Activated T-cell treated with anti-CD3 and anti-CD28 coated beads, Interleukin-2, amount 50 U/mL, for 4 hours (primary cell): ENCODE measurements at regions not wholly inside any gene's neighbourhood (a gene's known extent, or its start where the extent isn't known, plus 50 kb on each side); places are given as distances from the start of the nearest gene placed in this dataset.

Experiments used
- ATAC-seq, 2 donors: fragments of 200-7000 bp; cut with Tn5 transposase; one replicate each; pipeline ENCODE4 v1.10.0; 2021
- DNase-seq: peaks from one replicate; pipeline ENCODE4 v3.0.0-alpha.2; 2020
- H3K27me3 Mint-ChIP-seq: one replicate; pipeline ENCODE4 v1.8.0; 2021; ENCODE audit warnings: low read depth, mixed read lengths
- H3K36me3 Mint-ChIP-seq: one replicate; pipeline ENCODE4 v1.8.0; 2022; ENCODE audit warnings: mixed read lengths; ENCODE audit not compliant: insufficient read depth
- H3K4me1 Mint-ChIP-seq: one replicate; pipeline ENCODE4 v1.8.0; 2021; ENCODE audit warnings: low read depth, mixed read lengths
- H3K4me3 Mint-ChIP-seq: one replicate; pipeline ENCODE4 v1.8.0; 2021; ENCODE audit warnings: mild to moderate bottlenecking, moderate library complexity, mixed read lengths
- H3K9me3 Mint-ChIP-seq: one replicate; pipeline ENCODE4 v1.8.0; 2021; ENCODE audit warnings: mixed read lengths

GRCh38 chr6:165873976-165874375 lies 210.9 kb upstream of the PDE10A start:
- ATAC-seq (no peak), DNase-seq (no peak)
- H3K27me3 Mint-ChIP-seq = peaks cover 29% of the 10 kb centered on the region
- no peak overlapping the region for H3K4me3 Mint-ChIP-seq
- H3K4me1 Mint-ChIP-seq = no peaks in the 10 kb centered on the region
- peaks cover 18% of the 10 kb centered on the region for H3K9me3 Mint-ChIP-seq
- H3K36me3 Mint-ChIP-seq = no peaks in the 10 kb centered on the region

- H3K9me3 Mint-ChIP-seq = peaks cover 18% of the 10 kb centered on the region
Measured at GRCh38 chr6:165872811-165873210, 209.8 kb upstream of the PDE10A start.

DNA sequence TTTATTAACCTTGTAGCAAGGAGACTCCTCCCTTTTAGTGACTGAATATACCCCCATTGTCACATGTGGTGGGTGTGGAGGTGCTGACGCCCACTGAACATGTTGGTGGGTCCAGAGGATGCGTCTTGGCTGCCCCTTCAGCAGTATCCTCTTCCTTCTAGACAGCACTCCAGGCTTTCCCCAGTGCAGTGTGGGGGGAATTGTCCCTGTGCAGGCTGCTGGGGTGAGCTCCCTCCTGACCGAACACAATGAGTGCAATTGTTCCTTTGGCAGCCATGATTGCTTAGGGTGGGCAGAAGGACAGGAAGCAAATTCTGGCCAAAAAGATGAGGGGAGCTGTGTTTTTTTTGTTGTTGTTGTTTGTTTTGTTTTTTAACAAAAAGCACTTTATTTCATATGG lies 209.3 kb upstream of the PDE10A start:
- H3K27me3 Mint-ChIP-seq = peaks cover 23% of the 10 kb centered on the region
- no peak overlapping the region for H3K4me3 Mint-ChIP-seq
- no peak for ATAC-seq
- H3K9me3 Mint-ChIP-seq = peaks cover 18% of the 10 kb centered on the region
- DNase-seq = no peak
- no peaks in the 10 kb centered on the region for H3K4me1 Mint-ChIP-seq
- no peaks in the 10 kb centered on the region for H3K36me3 Mint-ChIP-seq

More at GRCh38 chr6:165872811-165873210, 209.8 kb upstream of the PDE10A start:
- no peak for ATAC-seq
- Mint-ChIP-seq H3K27me3 (peaks cover 24% of the 10 kb centered on the region), H3K4me1 (no peaks in the 10 kb centered on the region), H3K36me3 (no peaks in the 10 kb centered on the region), H3K4me3 (no peak overlapping the region)
- no peak for DNase-seq

DNA sequence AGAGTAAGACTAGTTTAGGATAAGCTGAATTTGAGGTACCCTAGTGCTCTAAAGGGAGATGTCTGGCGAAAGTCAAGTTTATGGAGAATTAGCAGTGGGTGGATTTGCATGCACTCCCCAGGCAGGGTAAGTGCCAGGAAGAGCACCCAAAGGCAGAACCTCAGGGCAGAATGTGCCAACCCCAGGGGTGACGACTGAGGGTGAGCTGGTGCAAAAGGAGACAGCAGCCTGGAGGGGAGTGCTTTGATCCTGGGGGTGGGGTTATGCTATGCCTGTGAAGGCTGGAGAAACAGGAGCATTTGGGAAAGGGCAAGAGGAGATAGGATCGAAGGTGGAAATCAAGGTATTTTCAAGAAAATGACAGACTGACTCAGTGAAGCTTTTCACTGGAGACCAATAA lies 208.5 kb upstream of the PDE10A start:
- no peaks in the 10 kb centered on the region for H3K4me1 Mint-ChIP-seq
- H3K9me3 Mint-ChIP-seq = peaks cover 22% of the 10 kb centered on the region
- H3K27me3 Mint-ChIP-seq = peaks cover 20% of the 10 kb centered on the region
- no peaks in the 10 kb centered on the region for H3K36me3 Mint-ChIP-seq
- ATAC-seq (no peak), DNase-seq (no peak)
- no peak overlapping the region for H3K4me3 Mint-ChIP-seq

GRCh38 chr6:165869526-165869925 lies 206.5 kb upstream of the PDE10A start:
- DNase-seq = no peak
- Mint-ChIP-seq H3K4me3 (no peak overlapping the region), H3K27me3 (peaks cover 15% of the 10 kb centered on the region), H3K4me1 (no peaks in the 10 kb centered on the region), H3K9me3 (peaks cover 31% of the 10 kb centered on the region), H3K36me3 (no peaks in the 10 kb centered on the region)
- ATAC-seq = no peak

GRCh38 chr6:165864925-165865324 lies 201.9 kb upstream of the PDE10A start:
- Mint-ChIP-seq H3K9me3 (peaks cover 22% of the 10 kb centered on the region), H3K4me3 (no peak overlapping the region), H3K27me3 (peaks cover 17% of the 10 kb centered on the region), H3K4me1 (no peaks in the 10 kb centered on the region), H3K36me3 (no peaks in the 10 kb centered on the region)
- DNase-seq (no peak), ATAC-seq (no peak)

GRCh38 chr6:165864218-165864617 lies 201.2 kb upstream of the PDE10A start:
- ATAC-seq = no peak
- H3K4me1 Mint-ChIP-seq = no peaks in the 10 kb centered on the region

DNA sequence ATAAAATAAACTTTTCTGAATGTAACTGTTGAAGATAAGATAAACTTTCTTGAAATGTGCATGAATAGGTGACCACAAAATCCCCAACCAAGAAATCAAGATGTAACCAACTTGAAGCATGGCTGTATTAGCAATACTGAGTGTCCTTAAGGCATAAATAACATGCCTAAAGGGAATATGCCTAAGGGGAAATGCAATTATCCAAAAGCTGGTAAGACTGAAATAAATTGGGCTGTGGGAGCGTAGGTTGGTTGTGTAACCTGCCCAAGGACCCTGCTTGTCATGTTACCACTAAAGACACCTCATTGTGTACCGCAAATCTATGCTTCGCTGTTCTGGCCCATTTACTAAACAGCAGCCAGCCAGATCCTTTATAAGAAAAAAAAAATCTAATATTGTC lies 200.8 kb upstream of the PDE10A start:
- ATAC-seq (no peak), DNase-seq (no peak)
- H3K4me1 Mint-ChIP-seq = no peaks in the 10 kb centered on the region
- peaks cover 17% of the 10 kb centered on the region for H3K27me3 Mint-ChIP-seq
- H3K9me3 Mint-ChIP-seq = peaks cover 13% of the 10 kb centered on the region
- no peak overlapping the region for H3K4me3 Mint-ChIP-seq
- no peaks in the 10 kb centered on the region for H3K36me3 Mint-ChIP-seq

More at GRCh38 chr6:165864218-165864617, 201.2 kb upstream of the PDE10A start:
- Mint-ChIP-seq H3K4me3 (no peak overlapping the region), H3K9me3 (peaks cover 15% of the 10 kb centered on the region), H3K27me3 (peaks cover 17% of the 10 kb centered on the region), H3K36me3 (no peaks in the 10 kb centered on the region)
- no peak for DNase-seq

- no peaks in the 10 kb centered on the region for H3K4me1 Mint-ChIP-seq
- H3K9me3 Mint-ChIP-seq = peaks cover 13% of the 10 kb centered on the region
- ATAC-seq = no peak
- H3K27me3 Mint-ChIP-seq = peaks cover 17% of the 10 kb centered on the region
- no peaks in the 10 kb centered on the region for H3K36me3 Mint-ChIP-seq
- no peak overlapping the region for H3K4me3 Mint-ChIP-seq
- DNase-seq = no peak
Measured at GRCh38 chr6:165862813-165863212, 199.8 kb upstream of the PDE10A start.

DNA sequence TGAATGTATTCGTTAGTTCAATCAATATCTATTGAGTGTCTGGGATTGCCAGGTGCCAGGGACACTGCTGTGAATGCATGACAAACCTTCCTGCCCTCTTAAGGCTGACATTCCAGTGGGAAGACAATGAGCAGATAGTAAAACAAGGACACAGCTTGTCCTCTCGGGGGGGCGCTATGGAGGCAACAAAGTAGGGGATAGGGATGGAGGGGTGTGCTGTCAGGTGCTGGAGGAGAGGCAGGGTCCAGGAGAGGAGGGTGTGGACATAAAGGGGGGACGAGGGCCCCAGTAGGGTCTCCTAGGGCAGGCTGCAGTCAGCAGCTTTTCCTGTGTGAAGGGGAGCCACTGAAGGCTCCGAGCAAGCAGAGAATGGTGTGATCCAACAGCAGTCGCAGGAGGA lies 198.2 kb upstream of the PDE10A start:
- DNase-seq (no peak), ATAC-seq (no peak)
- peaks cover 6% of the 10 kb centered on the region for H3K9me3 Mint-ChIP-seq
- no peaks in the 10 kb centered on the region for H3K36me3 Mint-ChIP-seq
- H3K27me3 Mint-ChIP-seq = peaks cover 20% of the 10 kb centered on the region
- no peaks in the 10 kb centered on the region for H3K4me1 Mint-ChIP-seq
- no peak overlapping the region for H3K4me3 Mint-ChIP-seq

DNA sequence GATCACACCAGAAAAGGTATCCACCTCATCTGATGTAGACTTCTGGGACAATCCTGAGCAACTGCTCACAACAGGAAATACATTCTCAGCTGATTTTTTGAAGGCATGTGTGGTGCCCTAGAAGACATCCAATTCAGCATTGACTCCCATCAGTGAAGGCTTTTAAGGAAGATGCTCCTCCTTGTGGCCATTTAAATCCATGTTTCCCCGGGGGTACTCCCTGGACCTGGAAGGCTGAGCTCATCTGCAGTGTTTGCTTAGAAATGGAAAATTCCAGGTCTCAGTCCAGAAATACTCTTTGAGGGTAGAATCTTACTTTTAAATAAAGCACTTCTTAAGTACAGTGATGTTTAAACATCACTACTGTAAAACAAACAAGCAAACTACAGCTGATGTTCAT lies 195.5 kb upstream of the PDE10A start:
- Mint-ChIP-seq H3K27me3 (peaks cover 31% of the 10 kb centered on the region), H3K9me3 (no peaks in the 10 kb centered on the region), H3K4me3 (no peak overlapping the region), H3K4me1 (no peaks in the 10 kb centered on the region), H3K36me3 (no peaks in the 10 kb centered on the region)
- ATAC-seq = no peak
- no peak for DNase-seq

GRCh38 chr6:165855856-165856255 lies 192.8 kb upstream of the PDE10A start:
- Mint-ChIP-seq H3K4me3 (no peak overlapping the region), H3K4me1 (no peaks in the 10 kb centered on the region), H3K36me3 (no peaks in the 10 kb centered on the region), H3K27me3 (peaks cover 47% of the 10 kb centered on the region), H3K9me3 (no peaks in the 10 kb centered on the region)
- no peak for ATAC-seq
- DNase-seq = no peak

DNA sequence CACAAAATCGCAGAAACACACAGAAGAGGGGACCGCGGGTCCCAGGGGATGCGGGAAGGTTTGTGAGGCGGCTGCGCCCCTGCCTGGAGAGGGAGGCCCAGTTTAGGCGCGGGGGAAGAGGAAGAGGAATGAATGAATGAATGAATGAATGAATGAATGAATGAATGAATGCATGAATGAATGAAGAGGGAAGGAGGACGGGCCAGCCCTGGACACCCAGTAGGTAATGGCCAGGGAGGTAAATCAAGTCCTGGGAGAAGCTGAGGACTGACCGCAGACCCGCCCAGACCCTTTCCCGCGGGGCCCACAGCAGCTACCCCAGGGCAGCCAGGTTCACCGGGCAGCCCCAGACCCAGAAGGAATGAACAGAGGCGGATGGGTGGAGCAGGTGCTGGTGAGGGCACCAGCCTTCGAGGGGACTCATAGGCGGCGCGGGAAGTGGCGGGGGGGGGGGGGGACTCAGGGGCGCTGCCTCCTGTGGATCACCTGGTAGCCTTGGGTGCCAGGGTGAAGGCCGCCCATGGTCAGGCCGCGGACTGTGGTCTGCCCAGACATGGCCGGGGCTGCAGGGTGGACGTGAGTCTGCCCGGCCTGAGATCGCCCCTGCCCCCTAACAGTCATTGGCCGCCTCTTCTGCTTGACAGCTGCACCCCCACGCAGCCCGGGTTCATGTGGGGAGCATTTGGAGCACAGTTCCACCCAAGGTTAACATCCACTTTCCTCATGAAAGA lies 192.0 kb upstream of the PDE10A start:
- Mint-ChIP-seq H3K4me1 (peaks cover 2% of the 10 kb centered on the region), H3K27me3 (peaks cover 52% of the 10 kb centered on the region), H3K36me3 (no peaks in the 10 kb centered on the region), H3K4me3 (no peak overlapping the region), H3K9me3 (no peaks in the 10 kb centered on the region)
- DNase-seq (no peak), ATAC-seq (no peak)

- no peaks in the 10 kb centered on the region for H3K36me3 Mint-ChIP-seq
- no peak overlapping the region for H3K4me3 Mint-ChIP-seq
Measured at GRCh38 chr6:165854061-165854862, 191.2 kb upstream of the PDE10A start.

GRCh38 chr6:165852676-165853075 lies 189.6 kb upstream of the PDE10A start:
- Mint-ChIP-seq H3K9me3 (no peaks in the 10 kb centered on the region), H3K27me3 (peaks cover 66% of the 10 kb centered on the region), H3K4me1 (peaks cover 4% of the 10 kb centered on the region), H3K36me3 (no peaks in the 10 kb centered on the region), H3K4me3 (no peak overlapping the region)
- no peak for DNase-seq
- no peak for ATAC-seq

More at GRCh38 chr6:165854061-165854862, 191.2 kb upstream of the PDE10A start:
- Mint-ChIP-seq H3K9me3 (no peaks in the 10 kb centered on the region), H3K27me3 (peaks cover 56% of the 10 kb centered on the region), H3K4me1 (peaks cover 4% of the 10 kb centered on the region)
- no peak for ATAC-seq
- DNase-seq = no peak
